Esophagus muscularis mucosa (tissue), 4 donors: ENCODE measurements at regions not wholly inside any gene's neighbourhood (a gene's known extent, or its start where the extent isn't known, plus 50 kb on each side); places are given as distances from the start of the nearest gene placed in this dataset.

Source experiments
- DNase-seq: peaks from one replicate; pipeline ENCODE4 v3.0.0-alpha.2; 2017; ENCODE audit errors: extremely low spot score
- H3K27ac ChIP-seq, 4 donors: fragments of 200-600 bp; sonication (generic); replicated peaks in 1 of 4; 1 replicate in 3 of 4; 2 replicates in 1 of 4; pipeline ENCODE4 v1.5.1; 2016 to 2019; ENCODE audit warnings: mild to moderate bottlenecking in 1 of 4
- H3K27me3 ChIP-seq, 4 donors: fragments of 200-600 bp; sonication (generic); one replicate each; pipeline versions ENCODE4 v1.5.1 to v1.6.0; 2016 to 2019
- H3K36me3 ChIP-seq, 4 donors: fragments of 200-600 bp; sonication (generic); one replicate each; pipeline ENCODE4 v1.5.1; 2016 to 2019
- H3K4me1 ChIP-seq, 4 donors: fragments of 200-600 bp; sonication (generic); one replicate each; pipeline ENCODE4 v1.5.1; 2016 to 2019
- H3K4me3 ChIP-seq, 4 donors: fragments of 200-600 bp; sonication (generic); 1 replicate in 2 of 4; 2 replicates in 2 of 4; pipeline ENCODE4 v1.5.1; 2016 to 2019; ENCODE audit warnings: mild to moderate bottlenecking in 4 of 4, moderate library complexity in 1 of 4
- H3K9me3 ChIP-seq, 4 donors: fragments of 200-600 bp; sonication (generic); 1 replicate in 3 of 4; 2 replicates in 1 of 4; pipeline ENCODE4 v1.5.1; 2016 to 2019
- EP300 ChIP-seq: sonication (generic); formaldehyde crosslinking; IDR thresholded peaks from one replicate; pipeline ENCODE4 v1.6.1; 2017; ENCODE audit warnings: antibody characterized with exemption
- POLR2A ChIP-seq: fragments of 450-650 bp; IDR thresholded peaks from one replicate; pipeline ENCODE4 v1.6.1; 2017; ENCODE audit warnings: antibody characterized with exemption, moderate library complexity, mild to moderate bottlenecking, low read depth
- POLR2AphosphoS5 ChIP-seq, 2 donors: sonication (generic); formaldehyde crosslinking; IDR thresholded peaks; one replicate each; pipeline ENCODE4 v1.6.1; 2017; ENCODE audit warnings: antibody characterized with exemption in 2 of 2
- WGBS: methylation state at CpG from one replicate; pipeline ENCODE4 v1.1.5; 2018; 5-methylcytosine and 5-hydroxymethylcytosine counted together
- intact Hi-C: fragments of 100-400 bp; cut with DNase I; formaldehyde crosslinking; loops from one replicate; pipeline ENCODE4 v1.15.1; 2023
- TF ChIP-seq, protein P1 (sequence below), 3 experiments: fragments of 200-600 bp in 2 of 3; fragments of 450-650 bp in 1 of 3; sonication (generic) in 2 of 3; IDR thresholded peaks; one replicate each; pipeline ENCODE4 v1.5.1; 2017 to 2019; ENCODE audit warnings: antibody characterized with exemption in 3 of 3, mild to moderate bottlenecking in 2 of 3, moderate library complexity in 1 of 3

- H3K4me3 ChIP-seq = no peak overlapping the region
- intact Hi-C loops = no loop called here
- no peaks in the 10 kb centered on the region for H3K4me1 ChIP-seq
- H3K27ac ChIP-seq = no peak overlapping the region
- no peaks in the 10 kb centered on the region for H3K9me3 ChIP-seq
- WGBS = 95% methylated on average over 3 of the region's 3 CpGs
- H3K27me3 ChIP-seq = no peaks in the 10 kb centered on the region
- no peaks in the 10 kb centered on the region for H3K36me3 ChIP-seq
- TF ChIP-seq, protein P1, sequence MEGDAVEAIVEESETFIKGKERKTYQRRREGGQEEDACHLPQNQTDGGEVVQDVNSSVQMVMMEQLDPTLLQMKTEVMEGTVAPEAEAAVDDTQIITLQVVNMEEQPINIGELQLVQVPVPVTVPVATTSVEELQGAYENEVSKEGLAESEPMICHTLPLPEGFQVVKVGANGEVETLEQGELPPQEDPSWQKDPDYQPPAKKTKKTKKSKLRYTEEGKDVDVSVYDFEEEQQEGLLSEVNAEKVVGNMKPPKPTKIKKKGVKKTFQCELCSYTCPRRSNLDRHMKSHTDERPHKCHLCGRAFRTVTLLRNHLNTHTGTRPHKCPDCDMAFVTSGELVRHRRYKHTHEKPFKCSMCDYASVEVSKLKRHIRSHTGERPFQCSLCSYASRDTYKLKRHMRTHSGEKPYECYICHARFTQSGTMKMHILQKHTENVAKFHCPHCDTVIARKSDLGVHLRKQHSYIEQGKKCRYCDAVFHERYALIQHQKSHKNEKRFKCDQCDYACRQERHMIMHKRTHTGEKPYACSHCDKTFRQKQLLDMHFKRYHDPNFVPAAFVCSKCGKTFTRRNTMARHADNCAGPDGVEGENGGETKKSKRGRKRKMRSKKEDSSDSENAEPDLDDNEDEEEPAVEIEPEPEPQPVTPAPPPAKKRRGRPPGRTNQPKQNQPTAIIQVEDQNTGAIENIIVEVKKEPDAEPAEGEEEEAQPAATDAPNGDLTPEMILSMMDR (IDR thresholded peaks at IDR 0.05) = no peak
- no peak for TF ChIP-seq POLR2A
- no peak for TF ChIP-seq EP300
- TF ChIP-seq POLR2AphosphoS5 (IDR thresholded peaks at IDR 0.05) = no peak
- DNase-seq = no peak
Measured at GRCh38 chr17:69872675-69873262, 202.3 kb upstream of the KCNJ16 start.

DNA sequence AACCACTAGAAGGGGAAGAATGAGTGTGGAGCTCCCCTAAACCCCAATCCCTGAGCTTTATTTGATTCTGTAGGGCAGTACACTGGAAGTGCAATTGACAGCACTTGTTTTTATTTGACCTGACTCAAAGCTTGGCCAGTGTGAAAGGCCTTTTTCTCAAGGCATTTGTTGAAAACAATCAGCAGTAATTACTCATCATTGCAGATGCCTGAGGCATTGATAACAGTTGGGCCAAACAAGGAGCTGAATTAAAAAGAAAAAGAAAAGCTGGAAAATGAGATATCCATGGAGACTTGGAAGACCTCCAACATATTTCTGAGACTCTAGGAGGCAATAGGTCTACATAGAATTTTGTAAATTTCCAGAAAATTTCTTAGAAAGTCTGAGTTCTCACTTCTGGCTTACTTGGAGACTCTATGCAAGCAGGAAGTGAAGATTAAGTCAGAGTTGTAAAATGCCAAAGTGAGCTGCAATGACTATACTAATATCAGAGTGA, 200.8 kb upstream of the KCNJ16 start:
- H3K9me3 ChIP-seq = no peaks in the 10 kb centered on the region
- no peaks in the 10 kb centered on the region for H3K36me3 ChIP-seq
- no peak for DNase-seq
- intact Hi-C loops = no loop called here
- no peak overlapping the region for H3K27ac ChIP-seq
- no peaks in the 10 kb centered on the region for H3K4me1 ChIP-seq
- H3K27me3 ChIP-seq = no peaks in the 10 kb centered on the region
- no peak overlapping the region for H3K4me3 ChIP-seq
- no peak for TF ChIP-seq POLR2A

GRCh38 chr17:69876757-69877156, 198.3 kb upstream of the KCNJ16 start:
- no peak for TF ChIP-seq POLR2A
- TF ChIP-seq, protein P1 (IDR thresholded peaks at IDR 0.05) = no peak
- TF ChIP-seq POLR2AphosphoS5 (IDR thresholded peaks at IDR 0.05) = no peak
- no peak for DNase-seq
- no peak overlapping the region for H3K4me3 ChIP-seq
- H3K4me1 ChIP-seq = no peaks in the 10 kb centered on the region
- no peaks in the 10 kb centered on the region for H3K9me3 ChIP-seq
- intact Hi-C loops = no loop called here
- H3K27me3 ChIP-seq = no peaks in the 10 kb centered on the region
- H3K27ac ChIP-seq = no peak overlapping the region
- H3K36me3 ChIP-seq = no peaks in the 10 kb centered on the region

DNA sequence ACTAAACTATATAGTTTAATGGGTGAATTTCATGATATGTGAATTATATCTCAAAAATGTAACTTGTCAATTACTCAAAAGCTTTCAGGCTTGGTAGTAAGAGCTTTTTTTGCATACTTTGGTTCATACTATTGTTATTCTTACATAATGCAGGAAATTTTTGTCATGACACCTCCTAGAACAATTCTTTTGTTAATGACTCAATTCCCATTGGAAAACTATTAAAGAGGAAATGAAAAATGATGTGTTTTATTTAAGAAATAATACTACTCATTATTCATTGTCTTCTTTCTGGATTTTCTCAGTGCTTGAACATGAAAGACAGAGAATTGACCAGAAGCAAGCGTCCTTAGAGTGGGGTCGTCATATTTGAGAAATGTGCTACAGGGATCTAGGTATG, 196.4 kb upstream of the KCNJ16 start:
- Histone ChIP-seq H3K9me3 (no peaks in the 10 kb centered on the region), H3K36me3 (no peaks in the 10 kb centered on the region), H3K27ac (no peak overlapping the region), H3K27me3 (no peaks in the 10 kb centered on the region), H3K4me3 (no peak overlapping the region), H3K4me1 (no peaks in the 10 kb centered on the region)
- intact Hi-C loops = no loop called here
- no peak for DNase-seq
- WGBS = 90% methylated on average over 2 of the region's 2 CpGs
- no peak for TF ChIP-seq POLR2A
- TF ChIP-seq, protein P1 (IDR thresholded peaks at IDR 0.05) = no peak
- no peak for TF ChIP-seq EP300
- no peak for TF ChIP-seq POLR2AphosphoS5 (IDR thresholded peaks at IDR 0.05)

DNA sequence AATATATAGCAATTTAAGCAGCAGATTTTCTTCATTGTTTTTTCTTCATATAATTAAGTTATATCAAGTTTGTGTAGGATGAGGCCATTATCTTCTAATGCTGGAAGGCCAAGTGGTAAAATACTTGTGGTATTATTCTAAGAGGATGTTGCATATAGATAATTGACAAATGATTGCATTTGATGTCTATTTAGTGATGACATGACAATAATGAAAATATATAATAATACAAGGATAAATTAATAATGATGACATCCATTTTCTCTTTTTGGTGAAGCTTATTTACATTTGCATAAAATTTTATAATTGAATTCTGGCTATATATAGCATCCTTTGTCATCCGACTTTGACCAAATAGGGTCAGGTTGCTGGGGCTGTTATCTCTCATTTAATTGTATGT, 195.4 kb upstream of the KCNJ16 start:
- no peak for DNase-seq
- no peak for TF ChIP-seq POLR2A
- TF ChIP-seq POLR2AphosphoS5 (IDR thresholded peaks at IDR 0.05) = no peak
- TF ChIP-seq EP300 = no peak
- TF ChIP-seq, protein P1 (IDR thresholded peaks at IDR 0.05) = no peak
- intact Hi-C loops = no loop called here

More for the DNA sequence above, 195.4 kb upstream of the KCNJ16 start:
- no peak overlapping the region for H3K27ac ChIP-seq
- H3K4me1 ChIP-seq = no peaks in the 10 kb centered on the region
- H3K27me3 ChIP-seq = no peaks in the 10 kb centered on the region
- 86% methylated on average over 1 of the region's 1 CpG for WGBS
- no peak overlapping the region for H3K4me3 ChIP-seq
- H3K36me3 ChIP-seq = no peaks in the 10 kb centered on the region
- H3K9me3 ChIP-seq = no peaks in the 10 kb centered on the region
